Activated CD8-positive, alpha-beta memory T cell treated with anti-CD3 and anti-CD28 coated beads for 48 hours (primary cell): ENCODE measurements at regions not wholly inside any gene's neighbourhood (a gene's known extent, or its start where the extent isn't known, plus 50 kb on each side); places are given as distances from the start of the nearest gene placed in this dataset.

Source experiments
- DNase-seq, 3 experiments: peaks; one replicate each; pipeline ENCODE4 v3.0.0-alpha.2; 2020; ENCODE audit warnings: low read depth in 2 of 3, low spot score in 2 of 3

GRCh38 chr20:51269671-51270070, 246.8 kb upstream of the KCNG1 start:
- no peak for DNase-seq

- DNase-seq: no peak
Observed at GRCh38 chr20:51267679-51268078, 244.8 kb upstream of the KCNG1 start.

GRCh38 chr20:51266353-51266752, 243.4 kb upstream of the KCNG1 start:
- no peak for DNase-seq

- no peak for DNase-seq
Observed at GRCh38 chr20:51265361-51265760, 242.5 kb upstream of the KCNG1 start.

GRCh38 chr20:51262240-51262639, 239.3 kb upstream of the KCNG1 start:
- no peak for DNase-seq

GRCh38 chr20:51259455-51259854, 236.5 kb upstream of the KCNG1 start:
- DNase-seq: no peak

- no peak for DNase-seq
Observed at GRCh38 chr20:51258582-51259165, 235.8 kb upstream of the KCNG1 start.

- DNase-seq: no peak
Observed at GRCh38 chr20:51255417-51255816, 232.5 kb upstream of the KCNG1 start.

GRCh38 chr20:51253280-51253679, 230.4 kb upstream of the KCNG1 start:
- no peak for DNase-seq

GRCh38 chr20:51249781-51250180, 226.9 kb upstream of the KCNG1 start:
- DNase-seq: no peak

GRCh38 chr20:51249215-51249614, 226.3 kb upstream of the KCNG1 start:
- DNase-seq: no peak

- no peak for DNase-seq
Observed at GRCh38 chr20:51244466-51244865, 221.6 kb upstream of the KCNG1 start.

GRCh38 chr20:51238675-51239305, 215.9 kb upstream of the KCNG1 start:
- DNase-seq: no peak

GRCh38 chr20:51237791-51238190, 214.9 kb upstream of the KCNG1 start:
- DNase-seq: no peak

- DNase-seq: no peak
Observed at GRCh38 chr20:51237278-51237677, 214.4 kb upstream of the KCNG1 start.

GRCh38 chr20:51236421-51236820, 213.5 kb upstream of the KCNG1 start:
- no peak for DNase-seq

GRCh38 chr20:51233345-51233744, 210.4 kb upstream of the KCNG1 start:
- DNase-seq: no peak

- no peak for DNase-seq
Observed at GRCh38 chr20:51230727-51231126, 207.8 kb upstream of the KCNG1 start.

GRCh38 chr20:51228763-51229162, 205.9 kb upstream of the KCNG1 start:
- DNase-seq: no peak

GRCh38 chr20:51227744-51228143, 204.8 kb upstream of the KCNG1 start:
- no peak for DNase-seq

GRCh38 chr20:51223183-51223720, 200.3 kb upstream of the KCNG1 start:
- no peak for DNase-seq

- DNase-seq: no peak
Observed at GRCh38 chr20:51221791-51222408, 199.0 kb upstream of the KCNG1 start.

- no peak for DNase-seq
Observed at GRCh38 chr20:51221103-51221502, 198.2 kb upstream of the KCNG1 start.
